HepG2 (cell line): ENCODE measurements at regions not wholly inside any gene's neighbourhood (a gene's known extent, or its start where the extent isn't known, plus 50 kb on each side); places are given as distances from the start of the nearest gene placed in this dataset.

ENCODE experiments used
- KLF9 ChIP-seq: IDR thresholded peaks from 2 replicates; pipeline ENCODE4 v1.6.1; 2016; ENCODE audit warnings: low read depth
- NR2C2 ChIP-seq: sonication (generic); formaldehyde crosslinking; IDR thresholded peaks from 2 replicates; pipeline ENCODE4 v1.4.0; 2020; ENCODE audit warnings: missing genetic modification reagents, mild to moderate bottlenecking, moderate library complexity, borderline replicate concordance
- REPIN1 ChIP-seq: sonication (generic); formaldehyde crosslinking; IDR thresholded peaks from 2 replicates; pipeline ENCODE4 v1.8.0; 2022; ENCODE audit warnings: missing genetic modification reagents, low read depth, mild to moderate bottlenecking, borderline replicate concordance
- SMAD1 ChIP-seq: sonication (generic); formaldehyde crosslinking; IDR thresholded peaks from 2 replicates; pipeline ENCODE4 v1.4.0; 2020; ENCODE audit warnings: missing genetic modification reagents, low read depth, mild to moderate bottlenecking, borderline replicate concordance
- TGIF2 ChIP-seq: IDR thresholded peaks from 2 replicates; pipeline ENCODE4 v1.6.1; 2016; ENCODE audit warnings: control low read depth, missing compliant biosample characterization
- THYN1 ChIP-seq: sonication (generic); formaldehyde crosslinking; IDR thresholded peaks from 2 replicates; pipeline ENCODE4 v1.8.1; 2023; ENCODE audit warnings: low read depth, mild to moderate bottlenecking, moderate library complexity, missing genetic modification reagents, borderline replicate concordance
- XRCC5 ChIP-seq: fragments of 200-400 bp; formaldehyde crosslinking; optimal IDR thresholded peaks from 2 replicates; pipeline ENCODE3; 2017; ENCODE audit warnings: mild to moderate bottlenecking, low read length
- ZFAT ChIP-seq: sonication (generic); formaldehyde crosslinking; conservative IDR thresholded peaks from 2 replicates; pipeline ENCODE4 v1.8.1; 2023; ENCODE audit warnings: missing genetic modification reagents, inconsistent platforms
- ZFP90 ChIP-seq: sonication (generic); formaldehyde crosslinking; IDR thresholded peaks from 2 replicates; pipeline ENCODE4 v1.8.0; 2022; ENCODE audit warnings: missing genetic modification reagents, mild to moderate bottlenecking, inconsistent platforms, borderline replicate concordance
- ZNF121 ChIP-seq: sonication (generic); formaldehyde crosslinking; IDR thresholded peaks from 2 replicates; pipeline ENCODE4 v1.5.0; 2020; ENCODE audit warnings: mild to moderate bottlenecking, missing genetic modification reagents
- ZNF225 ChIP-seq: sonication (generic); formaldehyde crosslinking; IDR thresholded peaks from 2 replicates; pipeline ENCODE4 v1.4.0; 2020; ENCODE audit warnings: mild to moderate bottlenecking, missing genetic modification reagents
- ZNF510 ChIP-seq: sonication (generic); formaldehyde crosslinking; IDR thresholded peaks from 2 replicates; pipeline ENCODE4 v1.4.0; 2020; ENCODE audit warnings: low read depth, mild to moderate bottlenecking, missing genetic modification reagents
- ZSCAN9 ChIP-seq: IDR thresholded peaks from 2 replicates; pipeline ENCODE4 v1.6.1; 2016; ENCODE audit warnings: borderline replicate concordance
- TF ChIP-seq, protein P1 (sequence below): sonication (generic); formaldehyde crosslinking; conservative IDR thresholded peaks from 2 replicates; pipeline ENCODE4 v1.8.0; 2022; ENCODE audit warnings: mild to moderate bottlenecking, moderate library complexity, missing genetic modification reagents
- TF ChIP-seq, protein P2 (sequence below): IDR thresholded peaks from 2 replicates; pipeline ENCODE4 v1.6.1; 2016; ENCODE audit warnings: mild to moderate bottlenecking
- TF ChIP-seq, protein P3 (sequence below): sonication (generic); formaldehyde crosslinking; IDR thresholded peaks from 2 replicates; pipeline ENCODE4 v1.4.0; 2020; ENCODE audit warnings: missing genetic modification reagents

DNA sequence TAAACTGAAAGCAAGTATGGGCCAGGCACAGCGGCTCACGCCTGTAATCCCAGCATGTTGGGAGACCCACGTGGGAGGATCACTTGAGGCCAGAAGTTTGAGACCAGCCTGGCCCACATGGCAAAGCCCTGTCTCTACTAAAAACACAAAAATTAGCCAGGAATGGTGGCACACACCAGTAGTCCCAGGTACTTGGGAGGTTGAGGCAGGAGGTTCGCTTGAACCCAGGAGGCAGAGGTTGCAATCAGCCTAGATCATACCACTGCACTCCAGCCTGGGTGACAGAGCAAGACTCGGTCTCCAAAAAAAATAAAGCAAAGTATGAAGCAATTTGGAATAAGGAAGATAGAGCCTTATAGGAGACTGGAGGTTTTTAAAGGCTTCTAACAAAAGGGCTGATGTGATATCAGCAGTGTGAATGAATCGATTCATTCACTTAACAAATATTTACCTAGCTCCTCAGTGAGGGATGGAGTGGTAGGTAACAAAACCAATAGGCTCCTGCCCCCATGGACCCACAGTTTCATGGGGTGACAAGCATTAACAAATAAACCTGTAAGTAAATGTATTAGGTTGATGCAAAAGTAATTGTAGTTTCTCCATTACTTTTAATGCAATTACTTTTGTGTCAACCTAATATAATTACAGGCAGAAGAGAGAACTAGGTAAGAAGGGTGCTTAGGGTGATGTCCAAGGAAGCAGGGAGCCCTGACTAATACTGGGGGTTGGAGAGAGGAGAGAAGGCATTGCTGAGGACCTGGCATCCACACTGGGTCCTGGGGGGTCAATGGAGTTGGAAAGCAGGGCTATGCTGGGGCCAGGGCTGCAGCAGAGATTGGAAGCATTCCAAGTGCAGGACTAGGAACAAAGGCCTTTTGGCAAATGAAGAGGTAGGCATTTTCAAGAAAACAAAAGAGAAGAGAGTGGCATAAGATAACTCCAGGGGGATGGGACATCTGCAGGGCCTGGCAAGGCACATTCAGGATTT lies 195.4 kb upstream of the ARL4C start (continued):
- TF ChIP-seq, protein P1, sequence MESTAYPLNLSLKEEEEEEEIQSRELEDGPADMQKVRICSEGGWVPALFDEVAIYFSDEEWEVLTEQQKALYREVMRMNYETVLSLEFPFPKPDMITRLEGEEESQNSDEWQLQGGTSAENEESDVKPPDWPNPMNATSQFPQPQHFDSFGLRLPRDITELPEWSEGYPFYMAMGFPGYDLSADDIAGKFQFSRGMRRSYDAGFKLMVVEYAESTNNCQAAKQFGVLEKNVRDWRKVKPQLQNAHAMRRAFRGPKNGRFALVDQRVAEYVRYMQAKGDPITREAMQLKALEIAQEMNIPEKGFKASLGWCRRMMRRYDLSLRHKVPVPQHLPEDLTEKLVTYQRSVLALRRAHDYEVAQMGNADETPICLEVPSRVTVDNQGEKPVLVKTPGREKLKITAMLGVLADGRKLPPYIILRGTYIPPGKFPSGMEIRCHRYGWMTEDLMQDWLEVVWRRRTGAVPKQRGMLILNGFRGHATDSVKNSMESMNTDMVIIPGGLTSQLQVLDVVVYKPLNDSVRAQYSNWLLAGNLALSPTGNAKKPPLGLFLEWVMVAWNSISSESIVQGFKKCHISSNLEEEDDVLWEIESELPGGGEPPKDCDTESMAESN (CRISPR knock-in tag), result no peak
- TF ChIP-seq ZNF121 (CRISPR knock-in tag), result no peak
- TF ChIP-seq SMAD1 (CRISPR knock-in tag), result no peak
- TF ChIP-seq THYN1, result no peak
- TF ChIP-seq ZNF510 (CRISPR knock-in tag), result no peak
- no peak for TF ChIP-seq REPIN1
- no peak for TF ChIP-seq KLF9 (CRISPR knock-in tag)
- TF ChIP-seq, protein P2, sequence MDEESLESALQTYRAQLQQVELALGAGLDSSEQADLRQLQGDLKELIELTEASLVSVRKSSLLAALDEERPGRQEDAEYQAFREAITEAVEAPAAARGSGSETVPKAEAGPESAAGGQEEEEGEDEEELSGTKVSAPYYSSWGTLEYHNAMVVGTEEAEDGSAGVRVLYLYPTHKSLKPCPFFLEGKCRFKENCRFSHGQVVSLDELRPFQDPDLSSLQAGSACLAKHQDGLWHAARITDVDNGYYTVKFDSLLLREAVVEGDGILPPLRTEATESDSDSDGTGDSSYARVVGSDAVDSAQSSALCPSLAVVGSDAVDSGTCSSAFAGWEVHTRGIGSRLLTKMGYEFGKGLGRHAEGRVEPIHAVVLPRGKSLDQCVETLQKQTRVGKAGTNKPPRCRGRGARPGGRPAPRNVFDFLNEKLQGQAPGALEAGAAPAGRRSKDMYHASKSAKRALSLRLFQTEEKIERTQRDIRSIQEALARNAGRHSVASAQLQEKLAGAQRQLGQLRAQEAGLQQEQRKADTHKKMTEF (CRISPR knock-in tag), result peak; percentile 72
- TF ChIP-seq XRCC5, result no peak
- no peak for TF ChIP-seq ZNF225 (CRISPR knock-in tag)
- no peak for TF ChIP-seq ZSCAN9
- no peak for TF ChIP-seq NR2C2 (CRISPR knock-in tag)
- no peak for TF ChIP-seq ZFP90 (CRISPR knock-in tag)
- TF ChIP-seq, protein P3, sequence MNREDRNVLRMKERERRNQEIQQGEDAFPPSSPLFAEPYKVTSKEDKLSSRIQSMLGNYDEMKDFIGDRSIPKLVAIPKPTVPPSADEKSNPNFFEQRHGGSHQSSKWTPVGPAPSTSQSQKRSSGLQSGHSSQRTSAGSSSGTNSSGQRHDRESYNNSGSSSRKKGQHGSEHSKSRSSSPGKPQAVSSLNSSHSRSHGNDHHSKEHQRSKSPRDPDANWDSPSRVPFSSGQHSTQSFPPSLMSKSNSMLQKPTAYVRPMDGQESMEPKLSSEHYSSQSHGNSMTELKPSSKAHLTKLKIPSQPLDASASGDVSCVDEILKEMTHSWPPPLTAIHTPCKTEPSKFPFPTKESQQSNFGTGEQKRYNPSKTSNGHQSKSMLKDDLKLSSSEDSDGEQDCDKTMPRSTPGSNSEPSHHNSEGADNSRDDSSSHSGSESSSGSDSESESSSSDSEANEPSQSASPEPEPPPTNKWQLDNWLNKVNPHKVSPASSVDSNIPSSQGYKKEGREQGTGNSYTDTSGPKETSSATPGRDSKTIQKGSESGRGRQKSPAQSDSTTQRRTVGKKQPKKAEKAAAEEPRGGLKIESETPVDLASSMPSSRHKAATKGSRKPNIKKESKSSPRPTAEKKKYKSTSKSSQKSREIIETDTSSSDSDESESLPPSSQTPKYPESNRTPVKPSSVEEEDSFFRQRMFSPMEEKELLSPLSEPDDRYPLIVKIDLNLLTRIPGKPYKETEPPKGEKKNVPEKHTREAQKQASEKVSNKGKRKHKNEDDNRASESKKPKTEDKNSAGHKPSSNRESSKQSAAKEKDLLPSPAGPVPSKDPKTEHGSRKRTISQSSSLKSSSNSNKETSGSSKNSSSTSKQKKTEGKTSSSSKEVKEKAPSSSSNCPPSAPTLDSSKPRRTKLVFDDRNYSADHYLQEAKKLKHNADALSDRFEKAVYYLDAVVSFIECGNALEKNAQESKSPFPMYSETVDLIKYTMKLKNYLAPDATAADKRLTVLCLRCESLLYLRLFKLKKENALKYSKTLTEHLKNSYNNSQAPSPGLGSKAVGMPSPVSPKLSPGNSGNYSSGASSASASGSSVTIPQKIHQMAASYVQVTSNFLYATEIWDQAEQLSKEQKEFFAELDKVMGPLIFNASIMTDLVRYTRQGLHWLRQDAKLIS (CRISPR knock-in tag), result no peak
- TF ChIP-seq TGIF2 (CRISPR knock-in tag), result no peak
- no peak for TF ChIP-seq ZFAT (CRISPR knock-in tag)
